SK-N-SH (cell line): ENCODE measurements at regions not wholly inside any gene's neighbourhood (a gene's known extent, or its start where the extent isn't known, plus 50 kb on each side); places are given as distances from the start of the nearest gene placed in this dataset.

Experiments used
- CTCF ChIA-PET: fragments of 300-600, 350-600 bp; formaldehyde crosslinking; extraction: SDS; loops from one replicate; lab custom pipeline; 2021; lab: Yijun Ruan, JAX
- POLR2A ChIA-PET: fragments of 350-600 bp; sonication (Branson Sonifier 250); formaldehyde crosslinking; extraction: SDS; loops from one replicate; lab custom pipeline; 2020; ENCODE audit warnings: antibody characterized with exemption, inconsistent platforms; lab: Yijun Ruan, JAX
- DNase-seq: peaks from one replicate; pipeline ENCODE4 v3.0.0; 2012
- H2AFZ ChIP-seq: fragments of 200-600 bp; sonication (generic); 2 replicates; pipeline ENCODE4 v1.8.1; 2016; ENCODE audit warnings: antibody characterized with exemption, mild to moderate bottlenecking, low read depth
- H3F3A ChIP-seq: fragments of 200-600 bp; sonication (generic); replicated peaks from 2 replicates; pipeline ENCODE3; 2016; ENCODE audit warnings: antibody characterized with exemption, mild to moderate bottlenecking; ENCODE audit not compliant: insufficient read depth
- H3K27ac ChIP-seq, 2 experiments: fragments of 200-500 bp in 1 of 2; fragments of 200-600 bp in 1 of 2; sonication (Bioruptor generic) in 1 of 2; sonication (generic), shearing (Covaris generic) in 1 of 2; 2 replicates each; pipeline versions ENCODE4 v1.5.1 to v1.6.1; 2014 to 2016; ENCODE audit warnings: low read depth in 2 of 2, inconsistent platforms in 1 of 2, low read length in 1 of 2, mild to moderate bottlenecking in 1 of 2, mixed read lengths in 1 of 2
- H3K27me3 ChIP-seq: fragments of 200-600 bp; sonication (generic), shearing (Covaris generic); 2 replicates; pipeline ENCODE4 v1.6.1; 2016; ENCODE audit warnings: mixed run types; ENCODE audit not compliant: insufficient read depth
- H3K36me3 ChIP-seq, 2 experiments: fragments of 200-500 bp in 1 of 2; fragments of 200-600 bp in 1 of 2; sonication (Bioruptor generic) in 1 of 2; sonication (generic) in 1 of 2; replicated peaks in 1 of 2; 2 replicates each; pipeline versions ENCODE3 to v1.5.1; 2014 to 2016; ENCODE audit warnings: low read length in 1 of 2, mild to moderate bottlenecking in 1 of 2; ENCODE audit not compliant: insufficient read depth in 2 of 2, control insufficient read depth in 1 of 2
- H3K4me1 ChIP-seq, 2 experiments: fragments of 200-500 bp in 1 of 2; fragments of 200-600 bp in 1 of 2; sonication (Bioruptor generic) in 1 of 2; sonication (generic), shearing (Covaris generic) in 1 of 2; 2 replicates each; pipeline versions ENCODE4 v1.5.1 to v1.6.1; 2014 to 2016; ENCODE audit warnings: low read depth in 1 of 2, low read length in 1 of 2, mixed run types in 1 of 2; ENCODE audit not compliant: insufficient read depth in 2 of 2, control insufficient read depth in 1 of 2
- H3K4me2 ChIP-seq: fragments of 200-600 bp; sonication (generic), shearing (Covaris generic); 2 replicates; pipeline ENCODE4 v1.6.1; 2017; ENCODE audit warnings: mixed run types
- H3K4me3 ChIP-seq, 2 experiments: fragments of 200-500 bp in 1 of 2; fragments of 200-600 bp in 1 of 2; sonication (Bioruptor generic) in 1 of 2; sonication (generic), shearing (Covaris generic) in 1 of 2; 2 replicates each; pipeline versions ENCODE4 v1.5.1 to v1.8.1; 2014 to 2016; ENCODE audit warnings: low read depth in 2 of 2, inconsistent platforms in 1 of 2, low read length in 1 of 2, mild to moderate bottlenecking in 1 of 2, mixed read lengths in 1 of 2, moderate library complexity in 1 of 2
- H3K79me2 ChIP-seq: fragments of 200-600 bp; sonication (generic); 2 replicates; pipeline ENCODE4 v1.8.1; 2017; ENCODE audit warnings: mild to moderate bottlenecking; ENCODE audit not compliant: insufficient read depth
- H3K9ac ChIP-seq: fragments of 200-600 bp; sonication (generic); 2 replicates; pipeline ENCODE4 v1.6.1; 2017; ENCODE audit warnings: mixed run types
- H3K9me2 ChIP-seq: fragments of 200-600 bp; sonication (generic); 2 replicates; pipeline ENCODE4 v1.6.1; 2017; ENCODE audit warnings: mixed run types
- H3K9me3 ChIP-seq: fragments of 200-600 bp; sonication (generic); 2 replicates; pipeline ENCODE4 v1.6.1; 2017; ENCODE audit warnings: mixed run types, mild to moderate bottlenecking, moderate library complexity
- H4K20me1 ChIP-seq: fragments of 200-600 bp; sonication (generic); 2 replicates; pipeline ENCODE4 v1.6.1; 2017; ENCODE audit warnings: mild to moderate bottlenecking, mixed run types; ENCODE audit not compliant: insufficient read depth
- CTCF ChIP-seq: fragments of 200-600 bp; sonication (generic); IDR thresholded peaks from 2 replicates; pipeline ENCODE4 v1.6.1; 2017; ENCODE audit warnings: antibody characterized with exemption, mild to moderate bottlenecking, moderate library complexity
- ELF1 ChIP-seq: IDR thresholded peaks from 2 replicates; pipeline ENCODE4 v1.4.0; 2012
- EP300 ChIP-seq, 2 experiments: IDR thresholded peaks; 2 replicates each; pipeline versions ENCODE4 v1.4.0 to v1.6.1; 2012; ENCODE audit warnings: borderline replicate concordance in 1 of 2, low read depth in 1 of 2, low read length in 1 of 2
- EZH2phosphoT487 ChIP-seq: fragments of 200-600 bp; sonication (generic); IDR thresholded peaks from 2 replicates; pipeline ENCODE4 v1.6.1; 2017; ENCODE audit warnings: low read depth, mixed run types, mild to moderate bottlenecking, antibody characterized with exemption, moderate library complexity, borderline replicate concordance
- FOSL2 ChIP-seq: IDR thresholded peaks from 2 replicates; pipeline ENCODE4 v1.4.0; 2012; ENCODE audit warnings: low read depth, mild to moderate bottlenecking, moderate library complexity, borderline replicate concordance
- FOXJ3 ChIP-seq: sonication (generic); formaldehyde crosslinking; IDR thresholded peaks from 2 replicates; pipeline ENCODE4 v1.5.1; 2020; ENCODE audit warnings: mild to moderate bottlenecking, missing genetic modification reagents
- FOXM1 ChIP-seq: IDR thresholded peaks from 2 replicates; pipeline ENCODE4 v1.4.0; 2012; ENCODE audit warnings: low read depth, mild to moderate bottlenecking
- GABPA ChIP-seq: IDR thresholded peaks from 2 replicates; pipeline ENCODE4 v1.4.0; 2012; ENCODE audit warnings: low read depth, mild to moderate bottlenecking
- IRF3 ChIP-seq: fragments of 150-350 bp; IDR thresholded peaks from 2 replicates; pipeline ENCODE4 v1.6.1; 2016; ENCODE audit warnings: mild to moderate bottlenecking, low read depth, low read length
- JUND ChIP-seq: IDR thresholded peaks from 2 replicates; pipeline ENCODE4 v1.4.0; 2012
- MAX ChIP-seq: IDR thresholded peaks from 2 replicates; pipeline ENCODE4 v1.4.0; 2012; ENCODE audit warnings: low read depth
- MEF2A ChIP-seq: IDR thresholded peaks from 2 replicates; pipeline ENCODE4 v1.4.0; 2012; ENCODE audit warnings: low read depth, borderline replicate concordance
- MXI1 ChIP-seq: IDR thresholded peaks from 2 replicates; pipeline ENCODE4 v1.6.1; 2012; ENCODE audit warnings: mild to moderate bottlenecking, low read depth, low read length, improper control_type of control experiment
- NFIC ChIP-seq: IDR thresholded peaks from 2 replicates; pipeline ENCODE4 v1.4.0; 2012; ENCODE audit warnings: borderline replicate concordance
- NRF1 ChIP-seq: IDR thresholded peaks from 2 replicates; pipeline ENCODE4 v1.6.1; 2012; ENCODE audit warnings: low read depth, mild to moderate bottlenecking, low read length
- POLR2AphosphoS5 ChIP-seq: IDR thresholded peaks from 2 replicates; pipeline ENCODE4 v1.6.1; 2012; ENCODE audit warnings: low read depth, low read length
- RCOR1 ChIP-seq: fragments of 150-350 bp; IDR thresholded peaks from 2 replicates; pipeline ENCODE4 v1.6.1; 2017; ENCODE audit warnings: antibody characterized with exemption, low read length
- RFX5 ChIP-seq: IDR thresholded peaks from 2 replicates; pipeline ENCODE4 v1.6.1; 2012; ENCODE audit warnings: mild to moderate bottlenecking, improper control_type of control experiment, low read length
- SIN3A ChIP-seq: IDR thresholded peaks from 2 replicates; pipeline ENCODE4 v1.6.1; 2012; ENCODE audit warnings: low read depth, mild to moderate bottlenecking, low read length, moderate library complexity, borderline replicate concordance
- SMC3 ChIP-seq: IDR thresholded peaks from 2 replicates; pipeline ENCODE4 v1.6.1; 2012; ENCODE audit warnings: low read depth, low read length, improper control_type of control experiment
- TEAD4 ChIP-seq: IDR thresholded peaks from 2 replicates; pipeline ENCODE4 v1.4.0; 2012; ENCODE audit warnings: mild to moderate bottlenecking, borderline replicate concordance; ENCODE audit not compliant: insufficient read depth
- USF2 ChIP-seq: fragments of 150-350 bp; IDR thresholded peaks from 2 replicates; pipeline ENCODE4 v1.6.1; 2017; ENCODE audit warnings: antibody characterized with exemption, low read length, low read depth, borderline replicate concordance
- YY1 ChIP-seq: IDR thresholded peaks from 2 replicates; pipeline ENCODE4 v1.4.0; 2012; ENCODE audit warnings: low read depth, mild to moderate bottlenecking
- WGBS: methylation state at CpG from one replicate; pipeline ENCODE4 v1.1.6; 2017; ENCODE audit warnings: low lambda C conversion rate; 5-methylcytosine and 5-hydroxymethylcytosine counted together
- TF ChIP-seq, protein P1 (sequence below): IDR thresholded peaks from 2 replicates; pipeline ENCODE4 v1.4.0; 2012; ENCODE audit warnings: low read depth, borderline replicate concordance
- TF ChIP-seq, protein P2 (sequence below): IDR thresholded peaks from 2 replicates; pipeline ENCODE4; 2012

DNA sequence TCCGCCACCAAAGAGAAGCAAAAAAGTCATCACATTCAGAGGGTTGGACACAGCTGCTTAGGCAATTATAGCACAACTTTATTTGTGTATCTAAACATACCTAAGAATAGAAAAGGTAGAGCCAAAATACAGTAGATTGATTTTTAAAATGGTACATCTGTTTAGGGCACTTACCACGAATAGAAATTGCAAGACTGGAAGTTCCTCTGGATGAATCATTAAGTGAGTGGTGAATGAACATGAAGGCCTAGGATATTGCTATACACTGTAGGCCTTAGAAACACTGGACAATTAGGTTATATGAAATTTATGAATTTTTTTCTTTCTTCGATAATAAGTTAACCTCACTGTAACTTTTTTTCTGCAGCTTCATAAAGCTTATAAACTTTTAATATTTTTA, 687.0 kb downstream of the BCL11A start:
- POLR2A ChIA-PET = no interaction called here
- no peaks in the 10 kb centered on the region for H3K79me2 ChIP-seq
- TF ChIP-seq, protein P1, sequence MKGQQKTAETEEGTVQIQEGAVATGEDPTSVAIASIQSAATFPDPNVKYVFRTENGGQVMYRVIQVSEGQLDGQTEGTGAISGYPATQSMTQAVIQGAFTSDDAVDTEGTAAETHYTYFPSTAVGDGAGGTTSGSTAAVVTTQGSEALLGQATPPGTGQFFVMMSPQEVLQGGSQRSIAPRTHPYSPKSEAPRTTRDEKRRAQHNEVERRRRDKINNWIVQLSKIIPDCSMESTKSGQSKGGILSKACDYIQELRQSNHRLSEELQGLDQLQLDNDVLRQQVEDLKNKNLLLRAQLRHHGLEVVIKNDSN = no peak
- TF ChIP-seq CTCF (no peak), JUND (no peak), TEAD4 (no peak), MAX (no peak), FOXM1 (no peak), NFIC (no peak)
- TF ChIP-seq, protein P2, sequence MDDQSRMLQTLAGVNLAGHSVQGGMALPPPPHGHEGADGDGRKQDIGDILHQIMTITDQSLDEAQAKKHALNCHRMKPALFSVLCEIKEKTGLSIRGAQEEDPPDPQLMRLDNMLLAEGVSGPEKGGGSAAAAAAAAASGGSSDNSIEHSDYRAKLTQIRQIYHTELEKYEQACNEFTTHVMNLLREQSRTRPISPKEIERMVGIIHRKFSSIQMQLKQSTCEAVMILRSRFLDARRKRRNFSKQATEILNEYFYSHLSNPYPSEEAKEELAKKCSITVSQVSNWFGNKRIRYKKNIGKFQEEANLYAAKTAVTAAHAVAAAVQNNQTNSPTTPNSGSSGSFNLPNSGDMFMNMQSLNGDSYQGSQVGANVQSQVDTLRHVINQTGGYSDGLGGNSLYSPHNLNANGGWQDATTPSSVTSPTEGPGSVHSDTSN = no peak
- H3K9me2 ChIP-seq = no peaks in the 10 kb centered on the region
- H3F3A ChIP-seq = no peaks in the 10 kb centered on the region
- no peaks in the 10 kb centered on the region for H3K4me1 ChIP-seq
- no peak overlapping the region for H3K4me2 ChIP-seq
- H3K36me3 ChIP-seq = no peaks in the 10 kb centered on the region
- H3K27ac ChIP-seq = no peak overlapping the region
- no peak overlapping the region for H3K4me3 ChIP-seq
- H3K27me3 ChIP-seq = no peaks in the 10 kb centered on the region
- H2AFZ ChIP-seq = no peak overlapping the region
- CTCF ChIA-PET = interaction anchor here (0.9 kb wide), 1 partner anchor 9 kb away, joined by 3 read pairs; no protein-coding TSS in a partner anchor
- no peak overlapping the region for H3K9ac ChIP-seq
- H4K20me1 ChIP-seq = no peaks in the 10 kb centered on the region
- WGBS = 26% methylated on average over 3 of the region's 3 CpGs
- no peaks in the 10 kb centered on the region for H3K9me3 ChIP-seq
- DNase-seq = no peak

DNA sequence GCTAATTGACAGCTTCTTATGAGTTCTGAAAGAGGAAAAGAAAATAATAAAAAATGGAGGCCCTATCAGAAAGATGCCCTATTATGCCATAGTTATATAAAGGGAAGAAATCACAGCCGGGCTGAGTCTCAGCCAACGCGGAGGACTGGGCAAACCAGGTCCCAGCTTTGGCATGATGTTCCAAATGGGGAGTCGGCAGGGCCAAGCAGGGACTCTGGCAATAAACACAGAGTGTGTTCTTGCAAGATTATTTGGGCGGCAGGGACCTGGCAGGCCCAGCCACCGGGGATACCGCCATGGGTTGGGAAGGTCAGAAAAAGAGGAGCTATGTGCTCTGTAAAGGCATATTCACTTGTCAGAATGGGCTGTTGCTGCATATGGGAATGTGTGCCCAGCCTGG, 694.9 kb downstream of the BCL11A start:
- Histone ChIP-seq H3K9me2 (no peaks in the 10 kb centered on the region), H3K4me2 (no peak overlapping the region), H3K36me3 (no peaks in the 10 kb centered on the region), H3K27ac (no peak overlapping the region), H3K27me3 (no peaks in the 10 kb centered on the region), H2AFZ (no peak overlapping the region), H3K9ac (no peak overlapping the region), H3F3A (no peaks in the 10 kb centered on the region), H3K4me3 (no peak overlapping the region), H3K9me3 (no peaks in the 10 kb centered on the region), H3K79me2 (no peaks in the 10 kb centered on the region), H4K20me1 (no peaks in the 10 kb centered on the region), H3K4me1 (no peaks in the 10 kb centered on the region)
- ChIA-PET POLR2A (no interaction called here), CTCF (no interaction called here)
- WGBS = 55% methylated on average over 5 of the region's 7 CpGs
- DNase-seq = no peak
- no peak for TF ChIP-seq FOXJ3 (CRISPR knock-in tag)
- TF ChIP-seq SMC3 = no peak
- no peak for TF ChIP-seq GABPA
- TF ChIP-seq MXI1 = no peak
- no peak for TF ChIP-seq SIN3A
- no peak for TF ChIP-seq FOXM1
- no peak for TF ChIP-seq MEF2A
- TF ChIP-seq NRF1 = no peak
- no peak for TF ChIP-seq RFX5
- no peak for TF ChIP-seq RCOR1
- no peak for TF ChIP-seq USF2
- TF ChIP-seq FOSL2 = no peak
- no peak for TF ChIP-seq ELF1
- no peak for TF ChIP-seq IRF3
- TF ChIP-seq EP300 (IDR thresholded peaks at IDR 0.05; ENCODE audit: borderline replicate concordance in 1 of 2, low read depth in 1 of 2, low read length in 1 of 2) = no peak
- TF ChIP-seq POLR2AphosphoS5 = no peak
- no peak for TF ChIP-seq EZH2phosphoT487
- TF ChIP-seq YY1 = no peak
